GM19438 (cell line): ENCODE measurements at regions not wholly inside any gene's neighbourhood (a gene's known extent, or its start where the extent isn't known, plus 50 kb on each side); places are given as distances from the start of the nearest gene placed in this dataset.

Experiments used
- ATAC-seq: cut with Tn5 transposase; IDR thresholded peaks from one replicate; pipeline ENCODE4 v1.9.1; 2021; ENCODE audit warnings: low read depth; ENCODE audit not compliant: unreplicated experiment

GRCh38 chr7:46839651-46840050 lies 742.3 kb downstream of the TNS3 start:
- ATAC-seq = no peak

GRCh38 chr7:46838463-46838862 lies 743.4 kb downstream of the TNS3 start:
- no peak for ATAC-seq

- ATAC-seq = no peak
Measured at GRCh38 chr7:46835556-46835955, 746.4 kb downstream of the TNS3 start.

GRCh38 chr7:46834921-46835320 lies 747.0 kb downstream of the TNS3 start:
- ATAC-seq = no peak

- ATAC-seq = no peak
Measured at GRCh38 chr7:46833197-46833596, 748.7 kb downstream of the TNS3 start.

- no peak for ATAC-seq
Measured at GRCh38 chr7:46832136-46832535, 749.8 kb downstream of the TNS3 start.

- ATAC-seq = no peak
Measured at GRCh38 chr7:46819819-46820218, 762.1 kb downstream of the TNS3 start.

GRCh38 chr7:46814516-46815250 lies 767.2 kb downstream of the TNS3 start:
- ATAC-seq = no peak

- ATAC-seq = no peak
Measured at GRCh38 chr7:46812101-46812675, 769.7 kb downstream of the TNS3 start.

- no peak for ATAC-seq
Measured at GRCh38 chr7:46811529-46811928, 770.4 kb downstream of the TNS3 start.

GRCh38 chr7:46810986-46811385 lies 770.9 kb downstream of the TNS3 start:
- no peak for ATAC-seq

GRCh38 chr7:46809886-46810285 lies 772.0 kb downstream of the TNS3 start:
- no peak for ATAC-seq

- ATAC-seq = no peak
Measured at GRCh38 chr7:46806856-46807255, 775.1 kb downstream of the TNS3 start.

- ATAC-seq = no peak
Measured at GRCh38 chr7:46802479-46802878, 779.4 kb downstream of the TNS3 start.

- ATAC-seq = no peak
Measured at GRCh38 chr7:46791188-46791587, 790.7 kb downstream of the TNS3 start.

GRCh38 chr7:46786995-46787394 lies 794.9 kb downstream of the TNS3 start:
- no peak for ATAC-seq

GRCh38 chr7:46786221-46786954 lies 795.5 kb downstream of the TNS3 start:
- no peak for ATAC-seq

- no peak for ATAC-seq
Measured at GRCh38 chr7:46784732-46785131, 797.2 kb downstream of the TNS3 start.

GRCh38 chr7:46781901-46782439 lies 799.9 kb downstream of the TNS3 start:
- no peak for ATAC-seq

- ATAC-seq = no peak
Measured at GRCh38 chr7:46776790-46777189, 805.1 kb downstream of the TNS3 start.

- no peak for ATAC-seq
Measured at GRCh38 chr7:46775776-46776175, 806.1 kb downstream of the TNS3 start.
